ENCODE measurements at regions not wholly inside any gene's neighbourhood (a gene's known extent, or its start where the extent isn't known, plus 50 kb on each side); places are given as distances from the start of the nearest gene placed in this dataset.

DNA sequence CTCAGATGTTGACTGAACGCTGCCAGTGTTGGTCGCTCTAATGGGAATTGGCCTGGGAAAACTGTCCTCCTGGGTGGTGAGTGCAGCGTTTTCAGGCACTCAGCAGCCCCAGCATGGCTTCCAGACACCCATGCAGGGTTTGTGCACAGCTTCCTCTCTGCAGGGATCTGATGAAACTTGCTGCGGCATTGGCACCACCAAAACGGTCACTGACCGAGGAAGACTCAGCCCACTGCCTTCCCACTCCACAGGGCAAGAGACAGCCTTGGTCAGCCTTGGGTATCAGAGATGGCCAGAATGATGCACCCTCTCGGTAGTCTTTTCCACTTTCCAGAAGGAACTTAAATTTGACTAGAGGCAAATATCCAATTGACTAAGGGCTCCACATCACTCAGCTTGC lies 398.9 kb downstream of the IRS2 start:
- TF ChIP-seq, protein P1, sequence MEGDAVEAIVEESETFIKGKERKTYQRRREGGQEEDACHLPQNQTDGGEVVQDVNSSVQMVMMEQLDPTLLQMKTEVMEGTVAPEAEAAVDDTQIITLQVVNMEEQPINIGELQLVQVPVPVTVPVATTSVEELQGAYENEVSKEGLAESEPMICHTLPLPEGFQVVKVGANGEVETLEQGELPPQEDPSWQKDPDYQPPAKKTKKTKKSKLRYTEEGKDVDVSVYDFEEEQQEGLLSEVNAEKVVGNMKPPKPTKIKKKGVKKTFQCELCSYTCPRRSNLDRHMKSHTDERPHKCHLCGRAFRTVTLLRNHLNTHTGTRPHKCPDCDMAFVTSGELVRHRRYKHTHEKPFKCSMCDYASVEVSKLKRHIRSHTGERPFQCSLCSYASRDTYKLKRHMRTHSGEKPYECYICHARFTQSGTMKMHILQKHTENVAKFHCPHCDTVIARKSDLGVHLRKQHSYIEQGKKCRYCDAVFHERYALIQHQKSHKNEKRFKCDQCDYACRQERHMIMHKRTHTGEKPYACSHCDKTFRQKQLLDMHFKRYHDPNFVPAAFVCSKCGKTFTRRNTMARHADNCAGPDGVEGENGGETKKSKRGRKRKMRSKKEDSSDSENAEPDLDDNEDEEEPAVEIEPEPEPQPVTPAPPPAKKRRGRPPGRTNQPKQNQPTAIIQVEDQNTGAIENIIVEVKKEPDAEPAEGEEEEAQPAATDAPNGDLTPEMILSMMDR (conservative IDR thresholded peaks at IDR 0.05): no peak
- no peak for TF ChIP-seq ZFX (IDR thresholded peaks at IDR 0.05)
